ENCODE measurements at regions not wholly inside any gene's neighbourhood (a gene's known extent, or its start where the extent isn't known, plus 50 kb on each side); places are given as distances from the start of the nearest gene placed in this dataset.
A peak's percentile ranks its signal among the peaks of the same experiment; 100 is the strongest.

- Mint-ChIP-seq H3K9me3 (no peaks in the 10 kb centered on the region), H3K27me3 (ENCODE audit: low read depth in 2 of 2) (peaks cover 0 to 2% of the 10 kb centered on the region in 2 donors), H3K4me1 (peaks cover 0 to 2% of the 10 kb centered on the region in 2 donors), H3K27ac (no peak overlapping the region), H3K4me3 (no peak overlapping the region), H3K36me3 (no peaks in the 10 kb centered on the region)
- DNase-seq (no peak), ATAC-seq (no peak)
- Histone ChIP-seq H3K9me3 (ENCODE audit: control insufficient read depth, insufficient read depth, low read length) (no peaks in the 10 kb centered on the region), H3K4me3 (ENCODE audit: low read length) (no peak overlapping the region), H3K4me1 (ENCODE audit: control insufficient read depth, insufficient read depth, low read length) (no peaks in the 10 kb centered on the region), H3K36me3 (ENCODE audit: control insufficient read depth, insufficient read depth, low read length) (no peaks in the 10 kb centered on the region), H3K27me3 (ENCODE audit: control insufficient read depth, insufficient read depth, low read length) (no peaks in the 10 kb centered on the region), H3K27ac (ENCODE audit: low read length) (no peak overlapping the region)
- TF ChIP-seq, protein P1, sequence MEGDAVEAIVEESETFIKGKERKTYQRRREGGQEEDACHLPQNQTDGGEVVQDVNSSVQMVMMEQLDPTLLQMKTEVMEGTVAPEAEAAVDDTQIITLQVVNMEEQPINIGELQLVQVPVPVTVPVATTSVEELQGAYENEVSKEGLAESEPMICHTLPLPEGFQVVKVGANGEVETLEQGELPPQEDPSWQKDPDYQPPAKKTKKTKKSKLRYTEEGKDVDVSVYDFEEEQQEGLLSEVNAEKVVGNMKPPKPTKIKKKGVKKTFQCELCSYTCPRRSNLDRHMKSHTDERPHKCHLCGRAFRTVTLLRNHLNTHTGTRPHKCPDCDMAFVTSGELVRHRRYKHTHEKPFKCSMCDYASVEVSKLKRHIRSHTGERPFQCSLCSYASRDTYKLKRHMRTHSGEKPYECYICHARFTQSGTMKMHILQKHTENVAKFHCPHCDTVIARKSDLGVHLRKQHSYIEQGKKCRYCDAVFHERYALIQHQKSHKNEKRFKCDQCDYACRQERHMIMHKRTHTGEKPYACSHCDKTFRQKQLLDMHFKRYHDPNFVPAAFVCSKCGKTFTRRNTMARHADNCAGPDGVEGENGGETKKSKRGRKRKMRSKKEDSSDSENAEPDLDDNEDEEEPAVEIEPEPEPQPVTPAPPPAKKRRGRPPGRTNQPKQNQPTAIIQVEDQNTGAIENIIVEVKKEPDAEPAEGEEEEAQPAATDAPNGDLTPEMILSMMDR (IDR thresholded peaks at IDR 0.05), result no peak
- intact Hi-C loops (cut with micrococcal nuclease), result no loop called here
- 83% methylated on average over 1 of the region's 3 CpGs for WGBS (ENCODE audit: insufficient coverage)
Observed at GRCh38 chr3:72543246-72543645, 305.0 kb downstream of the SHQ1 start.

GRCh38 chr3:72542781-72543180 lies 305.5 kb downstream of the SHQ1 start:
- Histone ChIP-seq H3K4me1 (ENCODE audit: control insufficient read depth, insufficient read depth, low read length) (no peaks in the 10 kb centered on the region), H3K27ac (ENCODE audit: low read length) (no peak overlapping the region), H3K9me3 (ENCODE audit: control insufficient read depth, insufficient read depth, low read length) (no peaks in the 10 kb centered on the region), H3K27me3 (ENCODE audit: control insufficient read depth, insufficient read depth, low read length) (no peaks in the 10 kb centered on the region), H3K36me3 (ENCODE audit: control insufficient read depth, insufficient read depth, low read length) (no peaks in the 10 kb centered on the region), H3K4me3 (ENCODE audit: low read length) (no peak overlapping the region)
- Mint-ChIP-seq H3K4me1 (peaks cover 0 to 4% of the 10 kb centered on the region in 2 donors), H3K9me3 (no peaks in the 10 kb centered on the region), H3K27ac (no peak overlapping the region), H3K4me3 (no peak overlapping the region), H3K36me3 (no peaks in the 10 kb centered on the region), H3K27me3 (ENCODE audit: low read depth in 2 of 2) (peaks cover 0 to 2% of the 10 kb centered on the region in 2 donors)
- 77% methylated on average over 6 of the region's 6 CpGs for WGBS (ENCODE audit: insufficient coverage)
- no peak for ATAC-seq
- intact Hi-C loops (cut with micrococcal nuclease), result no loop called here
- TF ChIP-seq, protein P1 (IDR thresholded peaks at IDR 0.05), result no peak
- DNase-seq, result no peak

- Histone ChIP-seq H3K27ac (ENCODE audit: low read length) (no peak overlapping the region), H3K27me3 (ENCODE audit: control insufficient read depth, insufficient read depth, low read length) (no peaks in the 10 kb centered on the region), H3K4me3 (ENCODE audit: low read length) (no peak overlapping the region), H3K9me3 (ENCODE audit: control insufficient read depth, insufficient read depth, low read length) (no peaks in the 10 kb centered on the region), H3K4me1 (ENCODE audit: control insufficient read depth, insufficient read depth, low read length) (no peaks in the 10 kb centered on the region), H3K36me3 (ENCODE audit: control insufficient read depth, insufficient read depth, low read length) (no peaks in the 10 kb centered on the region)
- no peak for DNase-seq
- intact Hi-C loops (cut with micrococcal nuclease), result no loop called here
- no peaks in the 10 kb centered on the region for H3K36me3 Mint-ChIP-seq
- H3K4me1 Mint-ChIP-seq, result peaks cover 0 to 4% of the 10 kb centered on the region in 2 donors
- no peak overlapping the region for H3K27ac Mint-ChIP-seq
- H3K27me3 Mint-ChIP-seq (ENCODE audit: low read depth in 2 of 2), result peaks cover 0 to 2% of the 10 kb centered on the region in 2 donors
- H3K9me3 Mint-ChIP-seq, result no peaks in the 10 kb centered on the region
- no peak overlapping the region for H3K4me3 Mint-ChIP-seq
- ATAC-seq, result no peak
- WGBS (ENCODE audit: insufficient coverage), result 90% methylated on average over 5 of the region's 5 CpGs
- TF ChIP-seq, protein P1 (IDR thresholded peaks at IDR 0.05), result no peak
Observed at GRCh38 chr3:72539856-72540255, 308.4 kb downstream of the SHQ1 start.

GRCh38 chr3:72538070-72538745 lies 310.0 kb downstream of the SHQ1 start:
- Mint-ChIP-seq H3K9me3 (peaks cover 0 to 4% of the 10 kb centered on the region in 2 donors), H3K4me3 (no peak overlapping the region), H3K27ac (no peak overlapping the region), H3K27me3 (ENCODE audit: low read depth in 2 of 2) (peaks cover 0 to 8% of the 10 kb centered on the region in 2 donors), H3K4me1 (peaks cover 4 to 12% of the 10 kb centered on the region in 2 donors), H3K36me3 (no peaks in the 10 kb centered on the region)
- intact Hi-C loops (cut with micrococcal nuclease), result no loop called here
- no peaks in the 10 kb centered on the region for H3K36me3 ChIP-seq (ENCODE audit: control insufficient read depth, insufficient read depth, low read length)
- H3K27ac ChIP-seq (ENCODE audit: low read length), result no peak overlapping the region
- H3K4me1 ChIP-seq (ENCODE audit: control insufficient read depth, insufficient read depth, low read length), result no peaks in the 10 kb centered on the region
- ATAC-seq (peak in 1 of 3 donors; percentile 50), DNase-seq (no peak)
- H3K4me3 ChIP-seq (ENCODE audit: low read length), result no peak overlapping the region
- WGBS (ENCODE audit: insufficient coverage), result 50% methylated on average over 5 of the region's 6 CpGs
- H3K27me3 ChIP-seq (ENCODE audit: control insufficient read depth, insufficient read depth, low read length), result no peaks in the 10 kb centered on the region
- no peaks in the 10 kb centered on the region for H3K9me3 ChIP-seq (ENCODE audit: control insufficient read depth, insufficient read depth, low read length)
- TF ChIP-seq, protein P1 (IDR thresholded peaks at IDR 0.05), result no peak
